GM23248 (cell line): ENCODE measurements at regions not wholly inside any gene's neighbourhood (a gene's known extent, or its start where the extent isn't known, plus 50 kb on each side); places are given as distances from the start of the nearest gene placed in this dataset.

Experiments used
- EZH2 ChIP-seq: fragments of 200-600 bp; sonication (generic); IDR thresholded peaks from 2 replicates; pipeline ENCODE4 v1.6.1; 2018; ENCODE audit warnings: antibody characterized with exemption, mild to moderate bottlenecking; ENCODE audit not compliant: insufficient read depth, poor library complexity, severe bottlenecking
- EZH2phosphoT487 ChIP-seq: fragments of 200-600 bp; sonication (generic); IDR thresholded peaks from 2 replicates; pipeline ENCODE4 v1.6.1; 2018; ENCODE audit warnings: antibody characterized with exemption, moderate library complexity, mild to moderate bottlenecking, low read depth; ENCODE audit not compliant: insufficient read depth

DNA sequence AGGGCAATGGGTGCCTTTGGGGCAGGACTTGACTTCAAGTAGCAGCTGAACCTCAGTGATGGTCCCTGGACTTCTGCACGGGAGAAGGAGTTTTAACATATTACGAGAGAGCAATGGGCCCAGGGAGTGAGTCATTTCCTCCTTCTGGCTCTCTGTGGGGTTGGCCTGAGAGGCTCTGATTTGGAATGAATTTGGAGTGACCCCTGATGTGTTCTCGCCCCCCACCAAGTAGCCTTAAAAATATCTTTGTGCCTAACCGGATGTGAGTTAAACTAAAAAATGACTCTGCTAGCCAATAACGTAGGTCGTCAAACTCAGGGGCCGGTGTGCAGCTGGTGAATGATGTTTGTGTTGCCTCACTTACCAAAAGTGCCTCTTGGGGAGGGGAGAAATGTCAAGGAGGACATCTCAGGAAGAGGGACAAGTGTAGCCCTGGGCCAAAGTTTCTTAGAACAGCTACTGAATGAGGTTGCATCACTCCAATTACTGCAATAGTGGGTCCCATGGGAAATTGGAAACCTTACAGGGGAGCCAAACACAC, 656.6 kb downstream of the INHBA start:
- TF ChIP-seq EZH2 = no peak
- no peak for TF ChIP-seq EZH2phosphoT487
